ENCODE measurements at regions not wholly inside any gene's neighbourhood (a gene's known extent, or its start where the extent isn't known, plus 50 kb on each side); places are given as distances from the start of the nearest gene placed in this dataset.

- peaks cover 13% of the 10 kb centered on the region for H3K4me1 Mint-ChIP-seq (ENCODE audit: low read depth)
- no peak overlapping the region for H3K27ac Mint-ChIP-seq
- no peak for DNase-seq (ENCODE audit: low spot score)
- no peaks in the 10 kb centered on the region for H3K9me3 Mint-ChIP-seq
- intact Hi-C loops (cut with micrococcal nuclease): loop anchor here (5.0 kb wide), 1 partner anchor 106 kb away; no protein-coding TSS in a partner anchor
- no peaks in the 10 kb centered on the region for H3K27me3 Mint-ChIP-seq (ENCODE audit: insufficient read depth)
- H3K36me3 Mint-ChIP-seq (ENCODE audit: low read depth): no peaks in the 10 kb centered on the region
- H3K4me3 Mint-ChIP-seq: no peak overlapping the region
Measured at GRCh38 chr13:73610799-73611592, 523.2 kb downstream of the KLF12 start.

GRCh38 chr13:73608711-73609485 is 525.3 kb downstream of the KLF12 start:
- Mint-ChIP-seq H3K4me3 (no peak overlapping the region), H3K9me3 (peaks cover 8% of the 10 kb centered on the region), H3K36me3 (ENCODE audit: low read depth) (no peaks in the 10 kb centered on the region), H3K4me1 (ENCODE audit: low read depth) (peaks cover 13% of the 10 kb centered on the region), H3K27me3 (ENCODE audit: insufficient read depth) (no peaks in the 10 kb centered on the region), H3K27ac (no peak overlapping the region)
- DNase-seq (ENCODE audit: low spot score): no peak
- intact Hi-C loops (cut with micrococcal nuclease): no loop called here

- Mint-ChIP-seq H3K36me3 (ENCODE audit: low read depth) (no peaks in the 10 kb centered on the region), H3K4me1 (ENCODE audit: low read depth) (peaks cover 13% of the 10 kb centered on the region), H3K9me3 (peaks cover 8% of the 10 kb centered on the region), H3K27ac (no peak overlapping the region), H3K4me3 (no peak overlapping the region), H3K27me3 (ENCODE audit: insufficient read depth) (no peaks in the 10 kb centered on the region)
- intact Hi-C loops (cut with micrococcal nuclease): no loop called here
- DNase-seq (ENCODE audit: low spot score): no peak
Measured at GRCh38 chr13:73608157-73608516, 526.1 kb downstream of the KLF12 start.

- DNase-seq (ENCODE audit: low spot score): no peak
- Mint-ChIP-seq H3K36me3 (ENCODE audit: low read depth) (no peaks in the 10 kb centered on the region), H3K27ac (no peak overlapping the region), H3K27me3 (ENCODE audit: insufficient read depth) (no peaks in the 10 kb centered on the region), H3K9me3 (peaks cover 10% of the 10 kb centered on the region), H3K4me3 (no peak overlapping the region), H3K4me1 (ENCODE audit: low read depth) (peaks cover 13% of the 10 kb centered on the region)
- intact Hi-C loops (cut with micrococcal nuclease): no loop called here
Measured at GRCh38 chr13:73607489-73608156, 526.6 kb downstream of the KLF12 start.

GRCh38 chr13:73603646-73604045 is 530.6 kb downstream of the KLF12 start:
- DNase-seq (ENCODE audit: low spot score): no peak
- no peak overlapping the region for H3K4me3 Mint-ChIP-seq
- no peaks in the 10 kb centered on the region for H3K4me1 Mint-ChIP-seq (ENCODE audit: low read depth)
- H3K9me3 Mint-ChIP-seq: peaks cover 23% of the 10 kb centered on the region
- H3K27ac Mint-ChIP-seq: no peak overlapping the region
- H3K36me3 Mint-ChIP-seq (ENCODE audit: low read depth): no peaks in the 10 kb centered on the region
- intact Hi-C loops (cut with micrococcal nuclease): no loop called here
- no peaks in the 10 kb centered on the region for H3K27me3 Mint-ChIP-seq (ENCODE audit: insufficient read depth)

- no peak for DNase-seq (ENCODE audit: low spot score)
- Mint-ChIP-seq H3K4me1 (ENCODE audit: low read depth) (peaks cover 4% of the 10 kb centered on the region), H3K9me3 (peaks cover 27% of the 10 kb centered on the region), H3K36me3 (ENCODE audit: low read depth) (no peaks in the 10 kb centered on the region), H3K4me3 (no peak overlapping the region), H3K27ac (no peak overlapping the region), H3K27me3 (ENCODE audit: insufficient read depth) (no peaks in the 10 kb centered on the region)
- intact Hi-C loops (cut with micrococcal nuclease): no loop called here
Measured at GRCh38 chr13:73602295-73602694, 531.9 kb downstream of the KLF12 start.

- Mint-ChIP-seq H3K4me1 (ENCODE audit: low read depth) (peaks cover 4% of the 10 kb centered on the region), H3K4me3 (no peak overlapping the region), H3K36me3 (ENCODE audit: low read depth) (no peaks in the 10 kb centered on the region), H3K9me3 (peaks cover 27% of the 10 kb centered on the region), H3K27me3 (ENCODE audit: insufficient read depth) (no peaks in the 10 kb centered on the region), H3K27ac (no peak overlapping the region)
- no peak for DNase-seq (ENCODE audit: low spot score)
- intact Hi-C loops (cut with micrococcal nuclease): no loop called here
Measured at GRCh38 chr13:73601708-73602107, 532.5 kb downstream of the KLF12 start.

- H3K36me3 Mint-ChIP-seq (ENCODE audit: low read depth): no peaks in the 10 kb centered on the region
- no peak overlapping the region for H3K27ac Mint-ChIP-seq
- H3K27me3 Mint-ChIP-seq (ENCODE audit: insufficient read depth): no peaks in the 10 kb centered on the region
- H3K9me3 Mint-ChIP-seq: peaks cover 23% of the 10 kb centered on the region
- H3K4me1 Mint-ChIP-seq (ENCODE audit: low read depth): peaks cover 11% of the 10 kb centered on the region
- intact Hi-C loops (cut with micrococcal nuclease): no loop called here
- DNase-seq (ENCODE audit: low spot score): no peak
- H3K4me3 Mint-ChIP-seq: no peak overlapping the region
Measured at GRCh38 chr13:73599232-73600128, 534.7 kb downstream of the KLF12 start.

- no peak for DNase-seq (ENCODE audit: low spot score)
- Mint-ChIP-seq H3K27me3 (ENCODE audit: insufficient read depth) (no peaks in the 10 kb centered on the region), H3K36me3 (ENCODE audit: low read depth) (no peaks in the 10 kb centered on the region), H3K4me1 (ENCODE audit: low read depth) (peaks cover 11% of the 10 kb centered on the region), H3K4me3 (no peak overlapping the region), H3K9me3 (peaks cover 19% of the 10 kb centered on the region), H3K27ac (no peak overlapping the region)
- intact Hi-C loops (cut with micrococcal nuclease): no loop called here
Measured at GRCh38 chr13:73598020-73598712, 536.0 kb downstream of the KLF12 start.

- Mint-ChIP-seq H3K9me3 (peaks cover 9% of the 10 kb centered on the region), H3K4me1 (ENCODE audit: low read depth) (peaks cover 11% of the 10 kb centered on the region), H3K36me3 (ENCODE audit: low read depth) (no peaks in the 10 kb centered on the region), H3K4me3 (no peak overlapping the region), H3K27ac (no peak overlapping the region), H3K27me3 (ENCODE audit: insufficient read depth) (no peaks in the 10 kb centered on the region)
- DNase-seq (ENCODE audit: low spot score): no peak
- intact Hi-C loops (cut with micrococcal nuclease): loop anchor here (2.0 kb wide), 1 partner anchor 30 kb away; no protein-coding TSS in a partner anchor
Measured at GRCh38 chr13:73596382-73596781, 537.6 kb downstream of the KLF5 start.

GRCh38 chr13:73593199-73593765 is 534.5 kb downstream of the KLF5 start:
- intact Hi-C loops (cut with micrococcal nuclease): no loop called here
- H3K27ac Mint-ChIP-seq: no peak overlapping the region
- peaks cover 1% of the 10 kb centered on the region for H3K9me3 Mint-ChIP-seq
- H3K36me3 Mint-ChIP-seq (ENCODE audit: low read depth): no peaks in the 10 kb centered on the region
- no peak overlapping the region for H3K4me3 Mint-ChIP-seq
- no peak for DNase-seq (ENCODE audit: low spot score)
- H3K27me3 Mint-ChIP-seq (ENCODE audit: insufficient read depth): no peaks in the 10 kb centered on the region
- H3K4me1 Mint-ChIP-seq (ENCODE audit: low read depth): peaks cover 8% of the 10 kb centered on the region

- DNase-seq (ENCODE audit: low spot score): no peak
- H3K4me1 Mint-ChIP-seq (ENCODE audit: low read depth): peaks cover 7% of the 10 kb centered on the region
- H3K4me3 Mint-ChIP-seq: no peak overlapping the region
- H3K36me3 Mint-ChIP-seq (ENCODE audit: low read depth): no peaks in the 10 kb centered on the region
- H3K27ac Mint-ChIP-seq: no peak overlapping the region
- intact Hi-C loops (cut with micrococcal nuclease): no loop called here
- no peaks in the 10 kb centered on the region for H3K9me3 Mint-ChIP-seq
- H3K27me3 Mint-ChIP-seq (ENCODE audit: insufficient read depth): no peaks in the 10 kb centered on the region
Measured at GRCh38 chr13:73591861-73592260, 533.1 kb downstream of the KLF5 start.
